ENCODE measurements at regions not wholly inside any gene's neighbourhood (a gene's known extent, or its start where the extent isn't known, plus 50 kb on each side); places are given as distances from the start of the nearest gene placed in this dataset.

DNA sequence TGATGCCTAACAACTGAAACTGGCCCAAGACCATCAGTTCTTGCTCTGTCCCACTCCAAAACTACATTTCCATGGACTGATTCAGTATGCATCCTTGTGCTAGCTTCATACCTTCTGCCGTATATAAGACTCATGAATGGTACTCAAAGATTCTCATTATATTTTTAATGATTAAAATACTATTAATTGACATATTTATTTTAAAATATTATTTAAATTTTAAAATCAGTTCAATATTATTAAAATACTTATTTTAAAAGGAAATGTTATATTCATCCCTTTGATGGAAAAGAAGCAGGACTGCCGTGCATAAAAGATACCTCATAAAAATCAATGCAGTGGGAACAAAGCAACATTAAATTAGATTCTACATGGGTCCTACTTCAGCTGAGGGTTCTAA, 153.4 kb downstream of the AXIN2 start:
- WGBS, 3 donors, result 96 to 98% (median 98%) methylated on average over 2 of the region's 2 CpGs

DNA sequence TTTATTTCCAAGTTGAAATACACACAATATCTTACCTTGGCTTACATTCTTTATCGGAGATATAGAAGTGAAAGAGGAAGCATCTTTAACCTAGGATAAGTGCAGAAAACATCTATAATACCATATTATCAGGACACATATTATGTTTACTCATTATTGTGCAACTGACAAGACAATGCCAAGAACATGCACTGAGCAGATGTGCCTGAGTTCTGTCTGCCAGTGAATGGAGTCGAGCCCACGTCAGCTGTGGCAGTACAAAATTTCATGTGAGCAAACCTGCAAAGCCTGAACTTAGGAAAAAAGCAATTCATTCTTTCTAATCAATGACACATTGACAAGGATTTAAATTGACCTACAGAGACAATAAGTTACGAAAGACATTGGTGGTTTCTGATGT, 154.4 kb downstream of the AXIN2 start:
- no peaks in the 10 kb centered on the region for H3K36me3 ChIP-seq
- no peak for DNase-seq
- TF ChIP-seq, protein P1, sequence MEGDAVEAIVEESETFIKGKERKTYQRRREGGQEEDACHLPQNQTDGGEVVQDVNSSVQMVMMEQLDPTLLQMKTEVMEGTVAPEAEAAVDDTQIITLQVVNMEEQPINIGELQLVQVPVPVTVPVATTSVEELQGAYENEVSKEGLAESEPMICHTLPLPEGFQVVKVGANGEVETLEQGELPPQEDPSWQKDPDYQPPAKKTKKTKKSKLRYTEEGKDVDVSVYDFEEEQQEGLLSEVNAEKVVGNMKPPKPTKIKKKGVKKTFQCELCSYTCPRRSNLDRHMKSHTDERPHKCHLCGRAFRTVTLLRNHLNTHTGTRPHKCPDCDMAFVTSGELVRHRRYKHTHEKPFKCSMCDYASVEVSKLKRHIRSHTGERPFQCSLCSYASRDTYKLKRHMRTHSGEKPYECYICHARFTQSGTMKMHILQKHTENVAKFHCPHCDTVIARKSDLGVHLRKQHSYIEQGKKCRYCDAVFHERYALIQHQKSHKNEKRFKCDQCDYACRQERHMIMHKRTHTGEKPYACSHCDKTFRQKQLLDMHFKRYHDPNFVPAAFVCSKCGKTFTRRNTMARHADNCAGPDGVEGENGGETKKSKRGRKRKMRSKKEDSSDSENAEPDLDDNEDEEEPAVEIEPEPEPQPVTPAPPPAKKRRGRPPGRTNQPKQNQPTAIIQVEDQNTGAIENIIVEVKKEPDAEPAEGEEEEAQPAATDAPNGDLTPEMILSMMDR (IDR thresholded peaks at IDR 0.05), result no peak
- TF ChIP-seq POLR2A (IDR thresholded peaks at IDR 0.05), result no peak
- no peak for TF ChIP-seq EP300 (IDR thresholded peaks at IDR 0.05)
- no peaks in the 10 kb centered on the region for H3K9me3 ChIP-seq
- H3K27ac ChIP-seq, result no peak overlapping the region
- H3K27me3 ChIP-seq, result no peaks in the 10 kb centered on the region
- no peaks in the 10 kb centered on the region for H3K4me1 ChIP-seq (ENCODE audit: insufficient read depth)
- intact Hi-C loops (cut with DNase I), result no loop called here
- 51 to 65% (median 57%) methylated on average over 4 of the region's 4 CpGs for WGBS, 3 donors
- no peak overlapping the region for H3K4me3 ChIP-seq

More for the DNA sequence above, 153.4 kb downstream of the AXIN2 start:
- H3K4me1 ChIP-seq (ENCODE audit: insufficient read depth), result no peaks in the 10 kb centered on the region
- TF ChIP-seq, protein P1 (IDR thresholded peaks at IDR 0.05), result no peak
- TF ChIP-seq POLR2A (IDR thresholded peaks at IDR 0.05) (no peak), EP300 (IDR thresholded peaks at IDR 0.05) (no peak)
- no peaks in the 10 kb centered on the region for H3K9me3 ChIP-seq
- no peak for DNase-seq
- no peak overlapping the region for H3K27ac ChIP-seq
- H3K4me3 ChIP-seq, result no peak overlapping the region
- H3K27me3 ChIP-seq, result no peaks in the 10 kb centered on the region
- no peaks in the 10 kb centered on the region for H3K36me3 ChIP-seq
- intact Hi-C loops (cut with DNase I), result no loop called here

DNA sequence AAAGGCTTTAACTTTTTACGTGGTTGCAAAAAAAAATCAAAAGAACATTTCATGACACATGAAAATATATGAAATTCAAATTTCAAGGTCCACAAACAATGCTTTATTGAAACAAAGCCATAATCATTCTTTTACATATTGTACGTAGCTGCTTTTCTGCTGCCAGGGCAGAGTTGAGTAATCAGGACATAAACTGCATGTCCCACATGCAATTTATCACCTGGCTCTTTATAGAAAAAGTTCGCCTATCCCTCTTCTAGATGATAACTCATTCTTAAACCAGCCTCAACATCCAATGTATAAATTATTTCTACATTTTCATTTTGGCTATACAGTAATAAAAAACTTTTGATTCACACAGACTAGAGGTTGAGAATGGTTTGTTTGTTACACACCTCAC, 154.9 kb downstream of the AXIN2 start:
- TF ChIP-seq POLR2A (IDR thresholded peaks at IDR 0.05), result no peak
- intact Hi-C loops (cut with DNase I), result no loop called here
- no peak for DNase-seq
- H3K9me3 ChIP-seq, result no peaks in the 10 kb centered on the region
- H3K27me3 ChIP-seq, result no peaks in the 10 kb centered on the region
- no peak overlapping the region for H3K4me3 ChIP-seq
- H3K36me3 ChIP-seq, result no peaks in the 10 kb centered on the region
- H3K27ac ChIP-seq, result no peak overlapping the region
- 62 to 70% (median 66%) methylated on average over 3 of the region's 3 CpGs for WGBS, 3 donors
- no peaks in the 10 kb centered on the region for H3K4me1 ChIP-seq (ENCODE audit: insufficient read depth)

DNA sequence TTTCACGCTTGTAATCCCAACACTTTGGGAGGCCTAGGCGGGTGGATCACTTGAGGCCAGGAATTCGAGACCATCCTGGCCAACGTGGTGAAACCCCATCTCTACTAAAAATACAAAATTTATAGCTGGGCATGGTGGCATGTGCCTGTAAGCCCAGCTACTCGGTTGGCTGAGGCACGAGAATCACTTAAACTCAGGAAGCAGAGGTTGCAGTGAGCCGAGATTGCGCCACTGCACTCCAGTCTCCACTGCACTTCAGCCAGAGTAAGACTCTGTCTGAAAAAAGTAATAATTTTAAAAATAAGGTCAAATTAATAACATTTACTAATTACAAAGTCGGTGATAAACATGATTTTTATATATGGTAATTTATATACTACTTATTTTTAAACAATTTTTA, 155.9 kb downstream of the AXIN2 start:
- H3K4me1 ChIP-seq (ENCODE audit: insufficient read depth), result no peaks in the 10 kb centered on the region
- WGBS, 3 donors, result 81 to 86% (median 84%) methylated on average over 9 of the region's 9 CpGs
- DNase-seq, result no peak
- TF ChIP-seq, protein P1 (IDR thresholded peaks at IDR 0.05), result no peak
- TF ChIP-seq EP300 (IDR thresholded peaks at IDR 0.05), result no peak
- no peak for TF ChIP-seq POLR2A (IDR thresholded peaks at IDR 0.05)
- H3K27ac ChIP-seq, result no peak overlapping the region
- H3K4me3 ChIP-seq, result no peak overlapping the region
- H3K36me3 ChIP-seq, result no peaks in the 10 kb centered on the region
- intact Hi-C loops (cut with DNase I), result no loop called here
- H3K9me3 ChIP-seq, result no peaks in the 10 kb centered on the region
- no peaks in the 10 kb centered on the region for H3K27me3 ChIP-seq

DNA sequence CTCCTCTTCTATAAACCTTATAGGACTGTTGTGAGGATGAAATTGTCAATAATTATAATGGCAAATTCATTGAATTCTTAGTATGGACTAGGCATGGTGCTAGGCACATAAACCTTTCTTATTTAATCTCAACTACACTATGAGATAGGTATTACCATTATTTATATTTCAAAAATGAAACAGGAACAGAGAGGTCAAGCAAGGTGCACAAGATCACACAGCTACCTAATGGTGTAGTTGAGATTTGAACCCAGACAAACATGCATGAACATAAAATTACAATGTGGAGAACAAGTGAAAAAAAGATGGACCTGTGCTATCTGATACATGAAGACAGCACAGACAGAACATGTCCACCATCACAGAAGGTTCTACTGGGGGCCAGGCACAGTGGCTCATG, 156.7 kb downstream of the AXIN2 start:
- Histone ChIP-seq H3K36me3 (no peaks in the 10 kb centered on the region), H3K4me1 (ENCODE audit: insufficient read depth) (no peaks in the 10 kb centered on the region), H3K4me3 (no peak overlapping the region), H3K27ac (no peak overlapping the region), H3K27me3 (no peaks in the 10 kb centered on the region), H3K9me3 (no peaks in the 10 kb centered on the region)
- intact Hi-C loops (cut with DNase I), result no loop called here
- no peak for DNase-seq
- TF ChIP-seq POLR2A (IDR thresholded peaks at IDR 0.05) (no peak), EP300 (IDR thresholded peaks at IDR 0.05) (no peak)
- TF ChIP-seq, protein P1 (IDR thresholded peaks at IDR 0.05), result no peak

All from ovary (tissue), 7 donors.